HepG2 (cell line): ENCODE measurements at regions not wholly inside any gene's neighbourhood (a gene's known extent, or its start where the extent isn't known, plus 50 kb on each side); places are given as distances from the start of the nearest gene placed in this dataset.

Source experiments
- HNF1A ChIP-seq, 2 experiments: sonication (generic) in 1 of 2; formaldehyde crosslinking in 1 of 2; IDR thresholded peaks; 2 replicates each; pipeline versions ENCODE4 v1.4.0 to v1.6.1; 2016 to 2020; ENCODE audit warnings: borderline replicate concordance in 1 of 2, low read depth in 1 of 2, mild to moderate bottlenecking in 1 of 2, missing genetic modification reagents in 1 of 2
- HOXD1 ChIP-seq: sonication (generic); formaldehyde crosslinking; IDR thresholded peaks from 2 replicates; pipeline ENCODE4 v1.5.0; 2020; ENCODE audit warnings: missing genetic modification reagents
- KLF11 ChIP-seq: IDR thresholded peaks from 2 replicates; pipeline ENCODE4 v1.6.1; 2016; ENCODE audit warnings: missing compliant biosample characterization
- MLLT10 ChIP-seq: sonication (generic); formaldehyde crosslinking; IDR thresholded peaks from 2 replicates; pipeline ENCODE4 v1.4.0; 2020; ENCODE audit warnings: missing genetic modification reagents
- PHF8 ChIP-seq: sonication (generic); formaldehyde crosslinking; IDR thresholded peaks from 2 replicates; pipeline ENCODE4 v1.5.0; 2020; ENCODE audit warnings: missing genetic modification reagents
- ZBTB2 ChIP-seq: sonication (generic); formaldehyde crosslinking; IDR thresholded peaks from 2 replicates; pipeline ENCODE4 v1.8.0; 2022; ENCODE audit warnings: low read depth, missing genetic modification reagents
- ZFP36 ChIP-seq: fragments of 150-350 bp; IDR thresholded peaks from 2 replicates; pipeline ENCODE4 v1.6.1; 2018; ENCODE audit warnings: borderline replicate concordance, low read length, low read depth; ENCODE audit not compliant: partially characterized antibody
- ZHX2 ChIP-seq, 2 experiments: sonication (generic) in 1 of 2; formaldehyde crosslinking in 1 of 2; IDR thresholded peaks; 2 replicates each; pipeline versions ENCODE4 v1.6.1 to v1.9.0; 2014 to 2022; ENCODE audit warnings: antibody characterized with exemption in 1 of 2, borderline replicate concordance in 1 of 2, inconsistent platforms in 1 of 2, low read depth in 1 of 2, missing genetic modification reagents in 1 of 2
- ZNF3 ChIP-seq: IDR thresholded peaks from 2 replicates; pipeline ENCODE4 v1.7.0; 2017; ENCODE audit warnings: inconsistent platforms
- ZNF33A ChIP-seq: sonication (generic); formaldehyde crosslinking; IDR thresholded peaks from 2 replicates; pipeline ENCODE4 v1.5.1; 2020; ENCODE audit warnings: missing genetic modification reagents, mild to moderate bottlenecking, moderate library complexity, borderline replicate concordance
- ZNF512B ChIP-seq: sonication (generic); formaldehyde crosslinking; IDR thresholded peaks from 2 replicates; pipeline ENCODE4 v1.5.1; 2020; ENCODE audit warnings: missing genetic modification reagents, mild to moderate bottlenecking, borderline replicate concordance
- ZNF562 ChIP-seq: sonication (generic); formaldehyde crosslinking; IDR thresholded peaks from 2 replicates; pipeline ENCODE4 v1.8.0; 2022; ENCODE audit warnings: missing genetic modification reagents, borderline replicate concordance
- ZSCAN30 ChIP-seq: sonication (generic); formaldehyde crosslinking; IDR thresholded peaks from 2 replicates; pipeline ENCODE4 v1.5.0; 2020; ENCODE audit warnings: mild to moderate bottlenecking, missing genetic modification reagents

- 0 out of 2 replicates have a peak, but pooled peaks have one; percentile 31 for TF ChIP-seq ZNF512B (CRISPR knock-in tag)
- no peak for TF ChIP-seq HOXD1 (CRISPR knock-in tag)
- no peak for TF ChIP-seq ZBTB2
- TF ChIP-seq ZSCAN30 (CRISPR knock-in tag) = 0 out of 2 replicates have a peak, but pooled peaks have one; percentile 53
- TF ChIP-seq ZFP36 = peak; percentile 14
- TF ChIP-seq ZHX2 (IDR thresholded peaks at IDR 0.05; ENCODE audit: low read depth) = 0 out of 2 replicates have a peak, but pooled peaks have one; percentile 22
- TF ChIP-seq ZHX2 (CRISPR knock-in tag; IDR thresholded peaks at IDR 0.05; ENCODE audit: borderline replicate concordance) = peak; percentile 74; the same call in 1 of the 2 replicates
- peak; percentile 79; the same call in 1 of the 2 replicates for TF ChIP-seq KLF11 (CRISPR knock-in tag)
- TF ChIP-seq ZNF3 (CRISPR knock-in tag) = no peak
- TF ChIP-seq PHF8 = peak; percentile 36; the same call in 1 of the 2 replicates
- no peak for TF ChIP-seq MLLT10 (CRISPR knock-in tag)
- TF ChIP-seq HNF1A (IDR thresholded peaks at IDR 0.05; ENCODE audit: low read depth) = peak; percentile 40; the same call in 1 of the 2 replicates
- TF ChIP-seq HNF1A (CRISPR knock-in tag; IDR thresholded peaks at IDR 0.05; ENCODE audit: borderline replicate concordance) = no peak
- TF ChIP-seq ZNF562 (CRISPR knock-in tag) = no peak
- peak; percentile 68; the same call in 1 of the 2 replicates for TF ChIP-seq ZNF33A (CRISPR knock-in tag)
Observed at GRCh38 chr17:68777243-68777855, 176.2 kb upstream of the FAM20A start (continued).
